T47D (cell line): ENCODE measurements at regions not wholly inside any gene's neighbourhood (a gene's known extent, or its start where the extent isn't known, plus 50 kb on each side); places are given as distances from the start of the nearest gene placed in this dataset.
"Not testable (repeated sequence)": the region's sequence is repeated elsewhere in the genome, so short reads cannot be mapped to it uniquely, and the experiment has no call there.

Source experiments
- DNase-seq, 2 experiments: peaks; one replicate each; pipeline versions ENCODE4 v3.0.0 to v3.0.0-alpha.2; 2011 to 2012; ENCODE audit warnings: low read depth in 1 of 2, low spot score in 1 of 2
- JUND ChIP-seq: IDR thresholded peaks from 2 replicates; pipeline ENCODE4 v1.6.1; 2012; ENCODE audit warnings: low read depth
- in situ Hi-C: cut with HindIII; loops from 2 replicates; pipeline ENCODE4 v1.10.0; 2016; ENCODE audit warnings: low sequenced_read_pairs, low pct_unique_long_range_greater_than_20kb

- no peak for TF ChIP-seq JUND
- in situ Hi-C loops, result no loop called here
- no peak for DNase-seq
Observed at GRCh38 chr3:31193429-31193828, 299.0 kb upstream of the GADL1 start.

GRCh38 chr3:31193871-31194270, 299.4 kb upstream of the GADL1 start:
- in situ Hi-C loops, result no loop called here
- DNase-seq, result no peak
- no peak for TF ChIP-seq JUND

GRCh38 chr3:31196261-31196660, 301.8 kb upstream of the GADL1 start:
- DNase-seq, result no peak
- no peak for TF ChIP-seq JUND
- in situ Hi-C loops, result no loop called here

GRCh38 chr3:31196881-31197364, 302.5 kb upstream of the GADL1 start:
- no peak for DNase-seq
- in situ Hi-C loops, result no loop called here
- TF ChIP-seq JUND, result no peak

- in situ Hi-C loops, result no loop called here
- DNase-seq, result no peak
- no peak for TF ChIP-seq JUND
Observed at GRCh38 chr3:31197941-31198340, 303.5 kb upstream of the GADL1 start.

- DNase-seq, result no peak
- in situ Hi-C loops, result no loop called here
- TF ChIP-seq JUND, result no peak
Observed at GRCh38 chr3:31198890-31199289, 304.4 kb upstream of the GADL1 start.

- no peak for TF ChIP-seq JUND
- in situ Hi-C loops, result no loop called here
- no peak for DNase-seq
Observed at GRCh38 chr3:31203960-31204795, 309.7 kb upstream of the GADL1 start.

GRCh38 chr3:31204796-31205056, 310.3 kb upstream of the GADL1 start:
- DNase-seq, in situ Hi-C loops: not testable (repeated sequence)

GRCh38 chr3:31210068-31210645, 315.7 kb upstream of the GADL1 start:
- in situ Hi-C loops, result no loop called here
- no peak for TF ChIP-seq JUND
- DNase-seq, result no peak

- DNase-seq, result no peak
- in situ Hi-C loops, result no loop called here
- TF ChIP-seq JUND, result no peak
Observed at GRCh38 chr3:31213869-31214486, 318.7 kb upstream of the STT3B start.

- no peak for TF ChIP-seq JUND
- in situ Hi-C loops, result no loop called here
- no peak for DNase-seq
Observed at GRCh38 chr3:31218082-31218481, 314.6 kb upstream of the STT3B start.

- DNase-seq, result no peak
- no peak for TF ChIP-seq JUND
- in situ Hi-C loops, result no loop called here
Observed at GRCh38 chr3:31219131-31219843, 313.4 kb upstream of the STT3B start.

GRCh38 chr3:31220431-31220830, 312.3 kb upstream of the STT3B start:
- no peak for TF ChIP-seq JUND
- DNase-seq, result no peak
- in situ Hi-C loops, result no loop called here
